GM19239 (cell line): ENCODE measurements at regions not wholly inside any gene's neighbourhood (a gene's known extent, or its start where the extent isn't known, plus 50 kb on each side); places are given as distances from the start of the nearest gene placed in this dataset.
"Not testable (repeated sequence)": the region's sequence is repeated elsewhere in the genome, so short reads cannot be mapped to it uniquely, and the experiment has no call there.

Experiments used
- DNase-seq: peaks from one replicate; pipeline ENCODE4 v3.0.0; 2011; ENCODE audit warnings: low spot score; ENCODE audit not compliant: insufficient read length
- FAIRE-seq: peaks from 2 replicates; lab custom pipeline; 2011; peaks lifted over from hg19 to GRCh38; lab: Jason Lieb, UNC

DNA sequence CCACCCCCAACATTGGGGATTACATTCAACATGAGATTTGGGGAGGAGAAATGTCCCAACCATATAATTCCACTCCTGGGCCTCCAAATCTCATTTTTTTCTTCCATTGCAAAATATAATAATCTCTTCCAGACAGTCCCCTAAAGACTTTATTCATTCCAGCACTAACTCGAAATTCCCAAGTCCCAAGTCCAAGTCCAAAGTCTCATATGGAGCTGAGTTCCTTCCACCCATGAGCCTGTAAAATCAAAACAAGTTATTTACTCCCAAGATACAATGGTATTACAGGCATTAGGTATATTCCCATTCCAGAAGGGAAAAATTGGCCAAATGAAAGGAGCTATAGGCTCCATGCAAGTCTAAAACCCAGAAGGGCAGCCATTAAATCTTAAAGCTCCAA, 56.7 kb downstream of the P2RY1 start:
- FAIRE-seq (no peak), DNase-seq (no peak)

DNA sequence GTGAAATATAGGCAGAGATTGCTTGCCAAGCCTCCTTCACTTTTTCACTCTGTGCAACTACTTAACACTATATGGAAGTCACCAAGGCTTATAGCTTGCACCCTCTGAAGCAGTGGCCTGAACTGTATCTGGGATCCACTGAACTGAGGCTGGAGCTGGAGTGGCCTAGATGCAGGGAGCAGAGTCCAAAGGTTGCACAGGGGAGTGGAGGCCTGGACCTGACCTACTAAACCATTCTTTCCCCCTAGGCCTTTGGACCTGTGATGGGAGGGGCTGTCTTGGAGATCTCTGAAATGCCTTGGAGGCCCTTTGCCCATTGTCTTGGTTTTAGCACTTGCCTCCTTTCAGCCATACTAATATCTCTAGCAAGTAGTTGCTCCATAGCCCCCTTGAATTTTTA, 57.5 kb downstream of the P2RY1 start:
- FAIRE-seq, result no peak
- DNase-seq, result no peak

DNA sequence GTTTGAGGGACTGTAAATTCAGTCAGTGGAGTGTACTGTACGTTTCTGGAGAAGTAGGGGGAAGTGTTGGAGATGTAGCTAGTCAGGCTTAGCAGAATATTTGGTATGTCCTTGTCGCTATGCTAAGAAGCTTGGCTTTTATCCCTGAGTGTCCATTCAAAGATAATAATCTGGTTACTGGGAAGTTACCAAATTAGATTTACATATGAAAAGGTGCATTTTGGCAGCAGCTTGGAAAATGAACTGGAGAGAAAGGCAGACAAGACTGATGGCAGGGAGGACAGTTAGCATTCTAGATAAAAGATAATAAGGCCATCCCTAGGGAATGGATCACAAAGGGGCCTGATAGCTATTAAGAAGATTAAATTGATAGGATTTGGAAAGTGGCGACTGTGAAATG, 58.7 kb downstream of the P2RY1 start:
- no peak for DNase-seq
- no peak for FAIRE-seq

DNA sequence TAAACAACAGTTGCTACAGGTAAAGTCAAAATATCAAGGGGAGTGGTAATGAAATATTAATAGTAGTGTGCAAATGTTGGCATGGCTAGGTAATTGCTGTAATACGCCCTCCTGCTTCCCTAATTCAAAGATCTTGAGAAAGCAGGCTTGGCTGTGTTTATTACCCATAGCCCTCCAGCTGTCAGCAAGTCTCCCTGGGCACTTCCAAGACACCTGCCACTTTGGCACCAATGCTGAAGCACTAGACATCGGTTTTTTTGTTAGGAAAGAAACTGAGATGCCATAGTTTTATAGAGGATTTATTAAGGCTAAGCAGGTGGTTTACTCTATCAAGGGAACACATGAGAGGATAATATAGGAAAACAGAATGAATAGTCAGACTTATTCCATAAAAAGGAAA, 64.4 kb downstream of the P2RY1 start:
- DNase-seq (no peak), FAIRE-seq (no peak)

DNA sequence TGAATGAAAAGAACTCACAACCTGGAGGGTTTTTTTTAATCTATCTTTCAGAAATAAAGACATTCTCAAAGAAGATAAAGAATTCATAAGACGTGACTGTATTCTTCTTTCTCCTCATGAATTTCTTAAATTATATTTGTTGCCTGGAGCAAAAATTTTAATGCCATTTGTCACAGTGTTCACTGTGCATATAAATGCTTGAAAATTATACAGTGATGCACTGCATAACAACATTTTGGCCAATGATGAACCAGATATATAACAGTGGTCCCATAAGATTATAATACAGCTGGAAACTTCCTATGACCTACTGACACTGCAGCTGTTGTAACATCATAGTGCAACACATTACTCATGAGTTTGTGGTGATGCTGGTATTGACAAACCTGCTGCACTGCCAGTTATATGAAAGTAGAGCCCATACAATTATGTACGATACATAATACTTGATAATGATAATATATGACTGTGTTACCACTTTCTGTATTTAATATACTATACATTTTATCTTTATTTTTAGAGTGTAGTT, 67.3 kb downstream of the P2RY1 start:
- no peak for FAIRE-seq
- DNase-seq, result no peak

DNA sequence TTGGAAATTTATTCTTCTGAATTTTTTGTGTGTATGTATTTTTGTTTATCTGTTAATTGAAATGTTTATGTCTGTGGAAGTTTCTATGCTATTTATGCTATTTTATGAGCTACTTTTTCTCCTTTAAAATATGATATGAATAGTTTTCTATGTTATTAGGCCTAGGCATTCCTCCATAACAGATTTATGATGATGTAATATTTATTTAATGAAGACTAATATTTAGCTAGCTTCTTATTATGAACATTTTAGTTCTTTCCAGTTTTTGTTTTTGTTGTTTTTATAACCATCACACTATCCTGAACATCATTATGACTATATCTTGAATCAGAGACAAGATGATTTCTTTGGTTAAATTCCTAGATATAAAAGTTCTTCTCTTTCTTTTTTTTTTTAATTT, 70.7 kb downstream of the P2RY1 start:
- FAIRE-seq (no peak), DNase-seq (no peak)

DNA sequence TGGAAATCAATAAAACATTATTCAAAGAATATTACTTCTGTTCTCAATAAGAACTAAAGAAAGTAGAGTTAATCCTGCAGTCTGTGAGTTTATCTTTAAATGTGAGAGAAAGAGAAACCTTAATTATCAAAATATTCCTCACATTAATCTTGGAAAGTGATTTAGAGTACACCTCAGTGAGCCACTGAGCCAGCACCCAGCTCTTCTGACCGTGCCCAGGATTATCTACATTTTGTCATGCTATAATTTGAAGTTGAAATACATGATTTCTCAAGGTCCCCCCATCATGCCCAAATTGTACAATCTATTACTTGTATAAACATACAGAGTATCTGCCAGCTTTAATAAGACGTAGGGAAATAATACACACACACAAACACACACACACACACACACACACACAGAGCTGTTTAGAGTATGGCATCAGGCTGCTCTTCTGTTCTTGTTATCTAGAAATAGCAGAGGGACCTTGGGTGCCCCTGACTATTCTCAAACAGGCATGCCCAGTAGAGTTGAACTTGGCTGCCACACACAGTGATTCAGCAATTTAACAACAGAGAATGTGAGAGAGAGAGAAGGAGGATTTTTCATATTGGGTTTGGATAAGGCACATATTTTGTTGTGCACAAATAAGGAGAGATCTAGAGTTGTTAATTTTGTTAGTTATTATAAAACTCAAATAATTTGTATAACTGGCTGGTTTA, 74.4 kb downstream of the P2RY1 start:
- FAIRE-seq, result no peak

DNA sequence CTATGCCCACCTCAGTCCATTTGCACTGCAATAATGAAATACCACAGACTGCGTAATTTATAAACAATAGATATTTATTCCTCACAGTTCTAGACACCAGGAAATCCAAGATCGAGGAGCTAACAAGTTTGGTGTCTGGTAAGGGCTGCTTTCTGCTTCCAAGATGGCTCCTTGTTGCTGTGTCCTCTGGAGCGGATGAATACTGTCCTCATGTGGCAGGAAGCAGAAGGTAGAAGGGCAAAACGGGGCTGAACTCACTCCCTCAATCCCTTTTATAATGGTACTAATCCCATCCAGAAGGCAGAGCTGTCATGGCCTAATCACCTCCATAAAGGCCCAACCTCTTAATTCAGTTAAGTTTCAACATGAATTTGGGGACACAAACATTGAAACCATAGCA, 75.3 kb downstream of the P2RY1 start:
- no peak for DNase-seq

More for the DNA sequence above, 74.4 kb downstream of the P2RY1 start:
- DNase-seq, result no peak

DNA sequence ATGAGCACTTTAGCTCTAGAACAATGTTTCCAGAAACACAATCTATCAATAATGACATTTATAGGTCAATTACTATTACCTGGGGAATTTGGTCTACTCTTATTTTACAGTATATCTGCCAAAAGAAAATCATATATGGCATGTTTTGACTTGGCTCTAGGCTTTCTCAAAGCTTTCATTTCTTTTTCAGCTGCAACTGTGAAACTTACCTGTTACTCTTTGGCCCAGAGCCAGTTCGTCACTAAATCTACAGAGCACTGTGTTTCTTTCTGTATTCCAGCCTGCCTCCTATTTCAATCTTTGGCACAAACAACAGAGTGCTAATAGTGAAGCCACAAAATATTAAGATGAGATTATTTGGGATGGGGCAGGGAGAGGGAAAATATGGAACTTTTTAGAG, 76.0 kb downstream of the P2RY1 start:
- no peak for FAIRE-seq
- DNase-seq, result no peak

More for the DNA sequence above, 75.3 kb downstream of the P2RY1 start:
- no peak for FAIRE-seq

DNA sequence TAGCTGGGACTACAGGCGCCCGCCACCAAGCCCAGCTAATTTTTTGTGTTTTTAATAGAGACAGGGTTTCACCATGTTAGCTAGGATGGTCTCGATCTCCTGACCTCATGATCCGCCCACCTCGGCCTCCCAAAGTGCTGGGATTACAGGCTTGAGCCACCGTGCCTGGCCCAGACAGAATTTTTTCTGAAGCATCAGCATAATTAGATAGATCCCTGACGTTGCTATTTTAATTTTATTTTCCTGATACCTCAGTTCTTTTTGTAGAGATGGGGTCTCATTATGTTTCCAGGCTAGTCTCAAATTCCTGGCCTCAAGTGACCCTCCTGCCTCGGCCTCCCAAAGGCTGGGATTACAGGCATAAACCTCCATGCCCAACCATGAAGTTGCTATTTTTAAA, 79.8 kb downstream of the P2RY1 start:
- not testable (repeated sequence) for FAIRE-seq, DNase-seq

DNA sequence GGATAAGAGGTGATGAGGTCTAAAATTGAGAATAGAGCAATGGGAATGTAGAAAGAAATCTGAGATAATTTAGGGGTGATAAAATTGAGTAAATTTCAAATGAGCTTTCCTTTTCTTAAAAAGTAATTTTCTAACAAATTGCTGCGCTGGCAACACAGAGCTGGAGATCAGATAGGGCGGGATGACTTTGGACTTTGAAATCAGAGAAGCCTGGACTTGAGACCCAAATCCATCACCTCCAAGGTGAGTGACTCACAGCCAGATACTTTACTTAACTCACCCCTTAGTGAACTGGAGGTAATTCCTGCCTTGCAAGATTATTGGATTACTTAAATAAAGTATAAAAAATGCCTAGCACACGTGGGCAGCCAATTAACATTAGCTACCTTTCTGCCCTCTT, 80.8 kb downstream of the P2RY1 start:
- DNase-seq (no peak), FAIRE-seq (no peak)

DNA sequence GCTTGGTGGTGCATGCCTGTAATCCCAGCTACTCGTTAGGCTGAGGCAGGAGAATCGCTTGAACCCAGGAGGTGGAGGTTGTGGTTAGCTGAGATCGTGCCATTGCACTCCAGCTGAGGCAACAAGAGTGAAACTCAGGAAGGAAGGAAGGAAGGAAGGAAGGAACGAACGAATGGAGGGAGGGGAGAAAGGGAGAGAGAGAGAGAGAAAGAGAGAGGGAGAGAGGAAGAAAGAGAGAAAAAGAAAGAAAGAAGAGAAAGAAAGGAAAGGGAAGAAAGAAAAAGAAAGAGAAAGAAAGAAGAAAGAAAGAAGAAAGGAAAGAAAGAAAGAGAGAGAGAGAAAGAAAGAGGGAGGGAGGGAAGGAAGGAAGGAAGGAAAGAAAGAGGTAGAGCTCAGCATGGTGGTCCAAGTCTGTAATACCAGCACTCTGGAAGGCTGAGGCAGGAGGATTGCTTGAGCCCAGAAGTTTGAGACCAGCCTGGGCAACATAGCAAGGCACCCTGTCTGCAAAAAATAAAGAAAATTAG, 81.9 kb downstream of the P2RY1 start:
- no peak for FAIRE-seq
- no peak for DNase-seq

DNA sequence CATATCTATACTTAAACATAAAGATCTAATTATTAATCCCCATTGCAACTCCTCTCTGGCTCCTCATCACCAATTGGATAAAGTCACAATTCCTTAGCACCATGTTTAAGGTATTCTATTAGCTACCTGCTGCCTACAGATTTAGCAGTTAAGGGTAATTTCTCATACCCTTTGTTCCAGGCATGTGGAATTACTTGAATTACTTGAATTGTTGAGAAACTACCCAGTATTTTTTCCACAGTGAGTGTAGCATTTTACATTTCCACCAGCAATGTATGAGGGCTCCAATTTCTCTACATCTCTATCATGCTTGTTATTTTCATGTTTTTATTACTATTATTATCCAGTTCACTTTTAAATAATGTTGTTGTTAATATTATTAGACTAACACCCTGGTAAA, 86.4 kb downstream of the P2RY1 start:
- no peak for FAIRE-seq

DNA sequence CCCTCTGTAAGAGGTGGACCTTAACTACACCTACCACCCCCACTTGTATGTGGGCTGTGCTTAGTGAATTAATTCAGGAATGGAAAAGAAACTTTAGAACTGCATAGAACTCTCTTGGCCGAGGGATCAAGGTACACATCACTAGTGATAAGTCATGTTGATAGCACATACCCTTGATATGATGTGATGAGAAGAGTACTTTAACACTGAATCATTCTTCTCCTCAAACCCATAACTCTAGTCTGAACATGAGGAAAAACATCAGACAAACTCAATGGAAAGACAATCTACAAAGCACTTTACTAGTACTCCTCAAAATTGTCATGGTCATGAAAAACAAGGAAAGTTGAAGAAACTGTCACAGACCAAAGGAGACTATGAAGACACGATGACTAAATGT, 87.6 kb downstream of the P2RY1 start:
- DNase-seq (no peak), FAIRE-seq (no peak)

More for the DNA sequence above, 86.4 kb downstream of the P2RY1 start:
- no peak for DNase-seq

DNA sequence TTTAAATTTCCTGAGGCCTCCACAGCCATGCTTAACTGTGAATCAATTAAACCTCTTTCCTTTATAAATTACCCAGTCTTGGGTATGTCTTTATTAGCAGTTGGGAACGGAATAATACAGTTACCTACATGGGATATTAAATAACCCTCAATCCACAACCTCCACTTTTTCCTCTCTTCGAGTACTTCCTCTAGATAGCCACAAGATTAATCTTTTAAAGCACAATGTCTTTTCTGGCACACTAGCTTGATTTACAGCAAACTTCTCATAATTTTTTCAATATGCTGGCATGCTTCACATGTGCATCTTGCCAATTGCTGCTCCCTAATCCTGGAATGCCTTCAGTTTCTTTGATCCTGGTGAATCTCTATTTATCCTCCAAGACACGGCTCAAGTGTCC, 92.2 kb downstream of the P2RY1 start:
- FAIRE-seq (no peak), DNase-seq (no peak)

DNA sequence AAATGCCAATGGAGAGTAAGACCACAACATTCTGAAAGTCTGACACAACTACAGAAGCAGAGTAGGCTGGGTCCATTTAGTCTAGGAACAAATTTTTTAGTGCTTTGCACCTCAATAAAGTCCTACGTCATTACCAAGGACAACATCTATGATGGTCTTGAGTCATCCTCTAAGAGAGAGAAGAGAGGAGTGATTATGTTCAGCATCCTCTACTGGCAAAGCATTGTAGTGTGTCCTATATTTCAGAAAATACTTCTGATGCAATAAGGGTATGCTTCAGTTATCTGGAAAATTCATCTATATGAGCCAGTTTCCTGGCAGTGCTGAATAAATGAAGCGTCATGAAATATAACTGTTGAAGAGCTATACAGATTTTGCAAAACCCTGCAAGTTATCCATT, 95.6 kb downstream of the P2RY1 start:
- no peak for DNase-seq
- FAIRE-seq, result no peak

DNA sequence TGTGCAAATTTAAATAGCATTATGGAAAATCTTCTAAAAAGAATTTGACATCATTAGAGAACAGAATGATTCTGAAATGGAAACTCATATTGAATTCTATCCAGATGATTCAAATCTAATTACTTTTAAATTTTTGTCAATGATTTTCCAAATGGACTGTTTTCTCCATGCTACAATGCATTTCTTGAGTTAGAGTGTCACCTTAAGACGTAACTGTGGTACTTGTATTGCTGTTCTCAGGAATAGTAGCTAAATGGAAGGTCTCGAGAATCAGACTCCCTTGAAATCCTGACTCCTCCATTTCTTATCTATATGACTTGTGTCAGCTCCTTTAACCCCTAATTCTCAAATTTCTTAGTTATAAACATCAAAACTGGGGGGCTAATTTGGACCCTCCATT, 102.3 kb downstream of the P2RY1 start:
- DNase-seq (no peak), FAIRE-seq (no peak)

DNA sequence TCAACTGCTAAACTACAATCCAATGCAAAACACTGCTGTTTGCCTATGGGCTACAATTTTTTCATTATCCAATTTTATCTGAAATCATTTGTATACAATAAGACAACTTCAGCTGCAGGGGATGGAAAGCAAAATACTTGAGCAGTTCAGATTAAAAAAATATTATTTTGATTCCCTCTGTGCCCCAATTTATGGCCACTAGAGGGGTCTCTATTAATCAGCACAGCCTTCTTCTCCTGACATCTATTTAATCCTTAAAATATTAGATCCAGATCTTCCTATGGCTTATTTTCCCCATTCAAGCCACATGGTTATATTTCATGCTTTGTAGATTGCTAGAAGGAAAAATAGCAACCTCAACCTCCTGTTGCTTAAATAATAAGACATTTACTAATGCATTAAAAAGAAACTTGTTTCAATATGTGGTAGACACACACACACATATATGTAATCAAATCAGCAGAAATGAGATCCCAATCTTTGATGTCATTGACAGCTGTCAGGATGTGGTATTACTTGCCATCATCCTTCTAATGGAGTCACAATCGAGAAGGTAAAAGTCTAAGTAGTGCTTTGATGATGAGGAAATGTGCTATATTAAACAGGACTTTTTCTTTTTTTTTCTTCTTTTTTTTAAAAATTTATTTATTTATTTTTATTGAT, 104.2 kb downstream of the P2RY1 start:
- DNase-seq (no peak), FAIRE-seq (no peak)

DNA sequence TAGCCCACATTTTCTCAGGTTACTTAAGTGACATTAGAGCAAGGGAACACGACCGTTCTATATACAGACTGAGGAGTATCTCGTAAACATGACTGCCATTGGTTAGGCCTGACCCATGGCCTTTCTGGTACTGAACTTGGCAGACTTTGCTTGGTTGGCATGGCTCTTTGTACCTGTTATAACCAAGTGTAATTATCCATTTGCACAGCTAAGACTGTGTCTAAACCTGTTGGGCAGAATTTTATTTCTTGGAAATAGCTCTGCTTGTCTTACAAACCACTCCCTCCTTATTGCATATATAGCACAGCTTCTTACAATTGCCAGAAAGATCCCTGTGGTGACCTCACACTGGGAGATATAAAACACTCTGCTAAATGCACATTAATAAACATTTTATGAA, 106.9 kb downstream of the P2RY1 start:
- FAIRE-seq, result no peak
- DNase-seq, result no peak

DNA sequence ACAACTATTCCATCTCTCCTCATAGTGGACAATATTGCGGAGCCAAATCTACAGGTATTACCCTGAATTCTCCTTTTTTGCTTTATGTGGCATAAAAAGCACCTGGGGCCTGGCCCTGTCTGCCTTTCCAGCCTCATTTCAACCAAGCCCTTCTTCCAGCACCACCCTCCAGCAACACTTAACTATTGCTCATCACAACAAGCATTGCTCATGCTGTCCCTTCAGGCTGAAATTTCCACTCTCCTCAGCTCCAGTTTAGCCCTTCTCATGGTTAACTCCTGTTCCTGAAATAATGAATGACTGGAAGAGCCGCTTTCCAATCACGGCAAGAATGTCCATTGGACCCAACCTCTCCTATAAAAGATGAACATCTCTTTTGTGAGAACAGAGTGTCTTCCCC, 107.4 kb downstream of the P2RY1 start:
- FAIRE-seq, result no peak
- DNase-seq, result no peak

DNA sequence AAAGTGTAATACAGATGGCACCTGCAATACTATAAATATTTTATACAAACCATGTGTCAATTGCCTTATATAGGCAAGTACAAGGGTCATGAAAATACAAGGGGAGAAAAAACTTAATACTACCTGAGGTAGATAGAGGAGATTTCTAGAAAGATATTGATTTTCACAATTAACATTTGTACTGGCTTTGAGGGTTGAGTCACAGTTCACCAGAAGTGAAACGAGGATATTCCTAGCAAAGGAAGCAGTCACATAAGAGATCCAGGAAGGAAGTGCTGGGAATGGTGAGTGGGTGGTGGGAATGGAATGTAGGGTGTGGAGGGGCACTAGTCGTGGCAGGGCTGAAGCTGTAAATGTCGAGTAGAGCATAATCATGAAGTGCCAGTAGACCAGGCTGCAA, 108.7 kb downstream of the P2RY1 start:
- FAIRE-seq (no peak), DNase-seq (no peak)

DNA sequence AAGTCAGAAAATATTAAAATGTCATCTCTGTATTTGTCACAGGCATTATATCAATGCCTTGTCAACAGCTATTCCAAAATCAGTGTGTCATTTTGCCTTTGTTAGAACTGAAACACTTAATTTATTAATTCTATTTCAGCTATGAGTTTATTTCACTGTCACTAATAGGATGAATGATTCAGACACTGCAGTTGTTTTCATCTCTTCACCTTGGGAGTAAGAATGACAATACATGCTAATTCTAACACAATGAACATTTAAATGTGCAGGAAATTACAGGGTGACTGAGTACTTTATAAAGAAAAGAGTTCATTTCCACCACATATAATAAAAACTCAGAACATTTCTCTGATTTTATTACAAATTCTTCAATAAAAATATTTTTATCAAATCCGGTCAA, 109.7 kb downstream of the P2RY1 start:
- DNase-seq, result no peak
- no peak for FAIRE-seq
